ENCODE measurements at regions not wholly inside any gene's neighbourhood (a gene's known extent, or its start where the extent isn't known, plus 50 kb on each side); places are given as distances from the start of the nearest gene placed in this dataset.

DNA sequence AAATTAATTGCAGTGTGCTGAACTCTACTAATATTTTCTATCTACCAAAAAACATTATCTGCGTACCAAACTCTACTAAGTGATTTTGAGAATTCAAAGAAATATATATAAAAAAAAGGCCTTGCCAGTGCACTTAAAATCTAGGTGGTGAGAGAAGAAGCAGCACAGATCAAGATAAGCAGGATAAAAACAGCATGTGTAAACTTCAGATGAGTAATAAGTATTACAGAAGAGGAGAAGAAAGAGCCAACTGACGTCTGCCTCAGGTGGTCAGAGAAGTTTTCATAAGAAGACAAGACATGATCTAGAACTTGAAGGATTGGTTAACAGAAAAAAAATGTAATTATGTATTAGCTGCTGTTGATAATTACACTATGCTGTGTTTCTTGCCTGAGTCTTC lies 166.4 kb downstream of the DUSP6 start:
- no peak overlapping the region for H3K4me3 ChIP-seq (ENCODE audit: low read depth, low read length)
- TF ChIP-seq, protein P1, sequence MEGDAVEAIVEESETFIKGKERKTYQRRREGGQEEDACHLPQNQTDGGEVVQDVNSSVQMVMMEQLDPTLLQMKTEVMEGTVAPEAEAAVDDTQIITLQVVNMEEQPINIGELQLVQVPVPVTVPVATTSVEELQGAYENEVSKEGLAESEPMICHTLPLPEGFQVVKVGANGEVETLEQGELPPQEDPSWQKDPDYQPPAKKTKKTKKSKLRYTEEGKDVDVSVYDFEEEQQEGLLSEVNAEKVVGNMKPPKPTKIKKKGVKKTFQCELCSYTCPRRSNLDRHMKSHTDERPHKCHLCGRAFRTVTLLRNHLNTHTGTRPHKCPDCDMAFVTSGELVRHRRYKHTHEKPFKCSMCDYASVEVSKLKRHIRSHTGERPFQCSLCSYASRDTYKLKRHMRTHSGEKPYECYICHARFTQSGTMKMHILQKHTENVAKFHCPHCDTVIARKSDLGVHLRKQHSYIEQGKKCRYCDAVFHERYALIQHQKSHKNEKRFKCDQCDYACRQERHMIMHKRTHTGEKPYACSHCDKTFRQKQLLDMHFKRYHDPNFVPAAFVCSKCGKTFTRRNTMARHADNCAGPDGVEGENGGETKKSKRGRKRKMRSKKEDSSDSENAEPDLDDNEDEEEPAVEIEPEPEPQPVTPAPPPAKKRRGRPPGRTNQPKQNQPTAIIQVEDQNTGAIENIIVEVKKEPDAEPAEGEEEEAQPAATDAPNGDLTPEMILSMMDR (IDR thresholded peaks at IDR 0.05; ENCODE audit: insufficient read depth, low read length) = no peak
- DNase-seq (ENCODE audit: low read depth) = peak; percentile 16

DNA sequence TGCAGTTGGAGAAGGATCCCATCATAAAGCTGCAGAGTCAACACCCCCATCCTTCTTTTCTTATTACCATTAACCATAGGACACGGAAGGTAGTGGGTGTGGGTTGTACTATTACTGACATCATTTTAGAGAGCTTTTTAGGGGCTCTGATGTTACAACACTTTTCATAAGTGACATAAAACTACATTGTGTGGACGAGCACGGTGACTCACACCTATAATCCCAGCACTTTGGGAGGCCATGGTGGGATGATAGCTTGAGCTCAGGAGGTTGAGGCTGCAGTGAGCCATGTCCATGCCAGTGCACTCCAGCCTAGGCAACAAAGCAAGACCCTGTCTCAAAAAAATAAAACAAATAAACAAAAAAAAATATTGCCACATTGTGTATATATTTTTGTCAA lies 167.1 kb downstream of the DUSP6 start:
- TF ChIP-seq, protein P1 (IDR thresholded peaks at IDR 0.05; ENCODE audit: insufficient read depth, low read length) = no peak
- DNase-seq (ENCODE audit: low read depth) = no peak
- no peak overlapping the region for H3K4me3 ChIP-seq (ENCODE audit: low read depth, low read length)

DNA sequence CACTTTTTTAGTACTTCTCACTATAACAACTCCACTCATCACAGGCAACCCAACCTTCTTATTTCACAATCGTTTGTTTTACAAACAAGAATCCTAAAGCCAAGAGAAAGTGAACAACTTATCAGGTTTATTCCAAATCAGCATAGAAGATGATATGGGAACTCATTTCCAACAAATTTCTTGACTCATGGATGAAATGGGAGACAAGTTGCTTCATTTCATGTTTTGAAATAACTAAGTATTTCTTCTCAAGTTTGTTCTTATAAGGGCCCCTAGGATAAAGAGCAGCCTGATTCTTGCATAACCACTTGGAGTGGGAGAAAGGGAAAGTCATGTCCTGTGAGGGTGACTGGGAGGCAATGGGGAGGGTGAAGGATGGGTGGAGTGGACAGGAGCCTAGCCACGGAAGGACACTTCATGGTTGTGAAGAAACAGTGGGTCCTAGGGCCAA lies 168.3 kb downstream of the DUSP6 start:
- TF ChIP-seq, protein P1 (IDR thresholded peaks at IDR 0.05; ENCODE audit: insufficient read depth, low read length) = no peak
- no peak overlapping the region for H3K4me3 ChIP-seq (ENCODE audit: low read depth, low read length)
- peak; percentile 91 for DNase-seq (ENCODE audit: low read depth)

DNA sequence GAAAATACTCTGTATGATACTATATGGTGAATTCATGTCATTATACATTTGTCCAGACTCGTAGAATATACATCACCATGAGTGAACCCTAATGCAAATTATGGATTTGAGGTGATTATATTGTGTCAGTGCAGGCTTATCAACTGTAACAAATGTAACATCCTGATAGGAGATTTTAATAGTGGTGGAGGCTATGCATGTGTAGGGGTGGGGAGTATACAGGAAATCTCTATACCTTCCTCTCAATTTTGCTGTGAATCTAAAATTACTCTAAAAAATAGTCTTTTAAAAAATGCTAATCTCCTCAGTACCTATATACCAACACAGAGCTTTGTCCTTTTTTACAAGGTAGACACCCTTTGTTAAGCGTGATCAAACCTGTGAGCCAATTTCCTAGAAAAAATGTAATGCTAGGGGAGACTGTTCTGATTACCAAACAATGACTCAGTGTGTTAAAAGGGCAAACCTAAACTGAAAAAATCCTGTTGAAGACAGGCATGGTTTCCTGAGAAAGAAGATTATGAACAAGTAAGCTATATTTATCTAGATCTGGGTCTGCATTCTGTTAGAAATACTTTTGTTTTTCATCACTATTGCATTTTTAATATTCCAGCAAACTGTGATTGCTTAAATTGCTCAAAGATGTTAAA lies 170.9 kb downstream of the DUSP6 start:
- H3K4me3 ChIP-seq (ENCODE audit: low read depth, low read length) = no peak overlapping the region
- DNase-seq (ENCODE audit: low read depth) = peak; percentile 84
- TF ChIP-seq, protein P1 (IDR thresholded peaks at IDR 0.05; ENCODE audit: insufficient read depth, low read length) = no peak

DNA sequence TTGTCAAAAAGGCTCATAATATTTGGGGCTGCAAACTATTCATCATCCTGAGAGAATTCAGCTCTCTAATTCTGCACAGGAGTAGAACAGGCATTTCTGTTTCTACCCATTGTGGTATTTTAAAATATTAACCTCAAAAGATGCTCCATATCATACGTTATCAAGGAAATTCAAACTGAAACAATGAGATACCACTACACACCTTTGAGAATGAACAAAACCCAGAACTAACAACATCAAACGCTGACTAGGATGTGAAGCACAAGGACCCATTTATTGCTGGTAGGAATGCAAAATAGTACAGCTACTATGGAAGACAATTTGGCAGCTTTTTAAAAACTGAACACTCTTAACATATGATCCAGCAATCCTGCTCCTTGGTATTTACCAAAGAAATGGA lies 171.8 kb downstream of the DUSP6 start:
- TF ChIP-seq, protein P1 (IDR thresholded peaks at IDR 0.05; ENCODE audit: insufficient read depth, low read length) = no peak
- no peak for DNase-seq (ENCODE audit: low read depth)
- no peak overlapping the region for H3K4me3 ChIP-seq (ENCODE audit: low read depth, low read length)

DNA sequence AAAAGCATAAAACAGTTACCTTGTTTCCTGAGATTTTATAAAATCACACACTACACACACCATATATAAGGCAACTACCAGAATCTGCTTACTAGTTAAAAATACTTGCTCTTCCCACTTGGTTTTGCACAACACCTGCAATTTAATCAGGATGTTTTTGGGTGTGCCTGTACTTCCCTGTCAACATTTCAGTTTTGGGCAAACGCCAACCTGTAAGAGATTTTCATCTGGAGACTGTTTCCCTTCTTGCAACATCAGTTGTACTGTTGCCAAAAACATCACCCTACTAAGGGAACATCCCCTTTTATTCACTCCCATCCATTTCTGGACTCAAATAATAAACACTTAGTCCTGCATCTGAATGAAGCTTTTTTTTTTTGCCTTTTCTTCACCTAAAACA lies 172.3 kb downstream of the DUSP6 start:
- H3K4me3 ChIP-seq (ENCODE audit: low read depth, low read length) = no peak overlapping the region
- TF ChIP-seq, protein P1 (IDR thresholded peaks at IDR 0.05; ENCODE audit: insufficient read depth, low read length) = no peak
- DNase-seq (ENCODE audit: low read depth) = peak; percentile 98

DNA sequence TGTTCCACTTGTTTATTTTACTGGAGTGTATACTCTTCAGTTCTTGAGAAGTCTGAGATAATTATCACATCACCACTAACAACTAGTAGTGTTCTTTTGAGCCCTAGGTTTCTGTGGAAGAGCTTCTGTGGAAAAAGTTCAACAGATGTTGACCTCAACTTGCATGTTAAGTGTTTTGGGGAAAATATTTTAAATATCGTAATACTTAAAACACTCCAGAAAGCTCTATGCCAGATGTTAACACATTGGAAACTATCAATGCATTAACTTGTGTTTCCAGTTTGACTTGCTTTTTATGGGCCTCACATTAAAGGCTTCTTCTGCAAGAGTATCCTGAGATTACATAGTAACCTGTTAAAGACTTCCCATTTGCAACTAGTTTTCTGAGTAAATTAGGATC lies 173.1 kb downstream of the DUSP6 start:
- TF ChIP-seq, protein P1 (IDR thresholded peaks at IDR 0.05; ENCODE audit: insufficient read depth, low read length) = no peak
- no peak for DNase-seq (ENCODE audit: low read depth)
- H3K4me3 ChIP-seq (ENCODE audit: low read depth, low read length) = no peak overlapping the region
